ENCODE measurements at regions not wholly inside any gene's neighbourhood (a gene's known extent, or its start where the extent isn't known, plus 50 kb on each side); places are given as distances from the start of the nearest gene placed in this dataset.
A peak's percentile ranks its signal among the peaks of the same experiment; 100 is the strongest.

DNA sequence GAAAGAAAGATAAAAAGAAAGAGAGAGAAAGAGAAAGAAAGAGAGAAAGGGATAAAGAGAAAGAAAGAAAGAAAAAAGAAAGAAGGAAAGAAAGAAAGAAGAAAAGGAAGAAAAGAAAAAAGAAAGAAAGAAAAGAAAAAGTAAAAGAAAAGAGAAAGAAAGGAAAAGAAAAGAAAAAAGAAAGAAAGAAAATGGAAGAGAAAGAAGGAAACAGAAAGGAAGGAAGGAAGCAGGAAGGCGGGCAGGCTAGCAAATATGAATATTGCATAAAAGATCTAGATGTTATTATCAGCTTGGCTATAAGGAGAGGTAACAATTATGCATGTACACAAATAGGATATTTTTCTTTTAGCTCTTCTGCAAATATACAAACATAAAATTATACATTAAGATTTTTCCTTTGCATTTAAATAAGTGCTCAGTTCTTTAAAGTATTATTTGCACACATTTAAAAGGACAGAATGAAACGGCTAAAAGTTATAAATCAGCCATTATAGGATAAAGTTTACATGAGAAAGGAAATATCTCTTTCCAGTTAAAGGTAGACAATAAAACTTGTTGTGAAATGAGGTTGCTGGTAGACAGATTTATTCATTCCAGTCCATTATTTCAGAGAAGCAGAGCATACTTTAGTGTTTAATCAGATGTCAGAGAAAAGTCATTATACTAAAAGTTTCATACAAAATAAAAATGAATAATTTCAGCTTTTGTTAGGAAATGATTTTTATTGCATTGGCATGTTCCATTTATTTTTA is 511.4 kb downstream of the KCNJ3 start:
- no peak overlapping the region for H3K4me3 ChIP-seq (ENCODE audit: low read depth, low read length, poor library complexity, severe bottlenecking)
- H3K4me1 ChIP-seq (ENCODE audit: insufficient read depth, low read length, poor library complexity, severe bottlenecking) = no peaks in the 10 kb centered on the region
- intact Hi-C loops (cut with micrococcal nuclease; ENCODE audit: unreplicated experiment) = no loop called here
- no peaks in the 10 kb centered on the region for H3K79me2 ChIP-seq (ENCODE audit: insufficient read depth, low read depth, low read length)
- no peak overlapping the region for H2AFZ ChIP-seq (ENCODE audit: low read length)
- DNase-seq (ENCODE audit: low spot score) = no peak
- H3K9me3 ChIP-seq (ENCODE audit: low read length) = no peaks in the 10 kb centered on the region
- no peaks in the 10 kb centered on the region for H3K36me3 ChIP-seq (ENCODE audit: insufficient read depth, low read length)
- no peak for TF ChIP-seq CTCF (conservative IDR thresholded peaks at IDR 0.05; ENCODE audit: low read length)
- TF ChIP-seq EZH2phosphoT487 (IDR thresholded peaks at IDR 0.05; ENCODE audit: borderline replicate concordance, low read depth, low read length) = no peak
- H3K9me2 ChIP-seq (ENCODE audit: insufficient read depth, low read length) = no peaks in the 10 kb centered on the region
- ChIA-PET CTCF (ENCODE audit: unreplicated experiment) (no interaction called here), POLR2A (interaction anchor here (0.7 to 0.8 kb wide), 2 partner anchors 48 to 213 kb away, joined by 3 read pairs; no protein-coding TSS in a partner anchor)
- H3K4me2 ChIP-seq (ENCODE audit: low read length) = no peak overlapping the region
- no TSS peak for BruUV-seq (replicated peaks)
- H4K20me1 ChIP-seq (ENCODE audit: insufficient read depth, low read length) = no peaks in the 10 kb centered on the region
- H3K27ac ChIP-seq (ENCODE audit: low read depth, low read length, poor library complexity, severe bottlenecking) = no peak overlapping the region

GRCh38 chr2:155203178-155203577 is 504.7 kb downstream of the KCNJ3 start:
- Histone ChIP-seq H3K79me2 (ENCODE audit: insufficient read depth, low read depth, low read length) (no peaks in the 10 kb centered on the region), H3K9me2 (ENCODE audit: insufficient read depth, low read length) (no peaks in the 10 kb centered on the region), H3K4me3 (ENCODE audit: low read depth, low read length, poor library complexity, severe bottlenecking) (no peak overlapping the region), H3K36me3 (ENCODE audit: insufficient read depth, low read length) (no peaks in the 10 kb centered on the region), H3K4me1 (ENCODE audit: insufficient read depth, low read length, poor library complexity, severe bottlenecking) (no peaks in the 10 kb centered on the region), H3K4me2 (ENCODE audit: low read length) (no peak overlapping the region), H3K9me3 (ENCODE audit: low read length) (no peaks in the 10 kb centered on the region), H4K20me1 (ENCODE audit: insufficient read depth, low read length) (no peaks in the 10 kb centered on the region), H3K27ac (ENCODE audit: low read depth, low read length, poor library complexity, severe bottlenecking) (no peak overlapping the region), H2AFZ (ENCODE audit: low read length) (no peak overlapping the region)
- intact Hi-C loops (cut with micrococcal nuclease; ENCODE audit: unreplicated experiment) = no loop called here
- TF ChIP-seq CTCF (conservative IDR thresholded peaks at IDR 0.05; ENCODE audit: low read length) (no peak), EZH2phosphoT487 (IDR thresholded peaks at IDR 0.05; ENCODE audit: borderline replicate concordance, low read depth, low read length) (no peak)
- ChIA-PET CTCF (ENCODE audit: unreplicated experiment) (no interaction called here), POLR2A (interaction anchor here (0.7 to 1.3 kb wide), 4 partner anchors 13 to 55 kb away, joined by 3 to 4 read pairs (median 3); no protein-coding TSS in a partner anchor)
- peak; percentile 3 for DNase-seq (ENCODE audit: low spot score)
- no TSS peak for BruUV-seq (replicated peaks)

DNA sequence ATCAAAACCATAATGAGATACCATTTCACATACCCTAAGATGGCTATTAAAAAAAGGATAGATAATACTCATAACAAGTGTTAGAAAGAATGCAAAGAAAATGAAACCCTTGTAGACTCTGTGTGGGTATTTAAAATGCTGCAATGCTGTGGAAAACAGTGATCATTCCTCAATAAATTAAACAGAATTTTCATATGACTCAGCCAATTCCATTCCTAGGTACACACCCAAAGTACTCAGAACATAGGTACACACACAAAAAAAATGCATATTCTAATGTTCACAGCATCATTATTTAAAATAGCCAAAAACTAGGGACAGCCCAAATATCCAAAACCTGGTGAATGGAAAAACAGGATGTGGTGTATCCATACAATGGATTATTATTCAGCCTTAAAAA is 502.3 kb downstream of the KCNJ3 start:
- TF ChIP-seq EZH2phosphoT487 (IDR thresholded peaks at IDR 0.05; ENCODE audit: borderline replicate concordance, low read depth, low read length) (no peak), CTCF (conservative IDR thresholded peaks at IDR 0.05; ENCODE audit: low read length) (no peak)
- BruUV-seq (replicated peaks) = no TSS peak
- CTCF ChIA-PET (ENCODE audit: unreplicated experiment) = no interaction called here

More for the DNA sequence above, 502.3 kb downstream of the KCNJ3 start:
- Histone ChIP-seq H3K4me3 (ENCODE audit: low read depth, low read length, poor library complexity, severe bottlenecking) (no peak overlapping the region), H3K4me1 (ENCODE audit: insufficient read depth, low read length, poor library complexity, severe bottlenecking) (no peaks in the 10 kb centered on the region), H3K9me3 (ENCODE audit: low read length) (no peaks in the 10 kb centered on the region), H2AFZ (ENCODE audit: low read length) (no peak overlapping the region), H3K4me2 (ENCODE audit: low read length) (no peak overlapping the region), H4K20me1 (ENCODE audit: insufficient read depth, low read length) (no peaks in the 10 kb centered on the region), H3K36me3 (ENCODE audit: insufficient read depth, low read length) (no peaks in the 10 kb centered on the region), H3K9me2 (ENCODE audit: insufficient read depth, low read length) (no peaks in the 10 kb centered on the region), H3K27ac (ENCODE audit: low read depth, low read length, poor library complexity, severe bottlenecking) (no peak overlapping the region), H3K79me2 (ENCODE audit: insufficient read depth, low read depth, low read length) (no peaks in the 10 kb centered on the region)
- intact Hi-C loops (cut with micrococcal nuclease; ENCODE audit: unreplicated experiment) = no loop called here
- POLR2A ChIA-PET = no interaction called here
- no peak for DNase-seq (ENCODE audit: low spot score)
